ENCODE measurements at regions not wholly inside any gene's neighbourhood (a gene's known extent, or its start where the extent isn't known, plus 50 kb on each side); places are given as distances from the start of the nearest gene placed in this dataset.

DNA sequence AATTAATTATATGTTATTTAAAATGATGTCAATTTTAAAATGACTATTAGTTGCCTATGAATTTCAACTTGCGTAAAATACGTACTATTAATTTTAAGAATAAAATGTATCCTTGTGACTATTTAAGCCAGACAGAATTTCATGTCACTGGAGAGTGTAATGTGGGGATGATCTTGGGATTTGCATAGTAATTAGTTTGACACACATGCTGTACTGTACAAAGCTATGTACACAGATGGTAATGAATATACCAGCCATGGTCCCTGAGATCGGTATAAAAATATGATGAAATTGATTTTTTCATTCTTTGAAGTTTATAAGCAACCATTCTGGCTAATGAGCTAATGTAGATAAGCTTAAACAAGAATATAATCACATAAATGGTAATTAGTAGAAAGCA, 134.4 kb upstream of the ROBO1 start:
- TF ChIP-seq ZNF274 (IDR thresholded peaks at IDR 0.05; ENCODE audit: low read depth, low read length) = no peak
- no peak overlapping the region for H3K4me3 ChIP-seq (ENCODE audit: low read length)

DNA sequence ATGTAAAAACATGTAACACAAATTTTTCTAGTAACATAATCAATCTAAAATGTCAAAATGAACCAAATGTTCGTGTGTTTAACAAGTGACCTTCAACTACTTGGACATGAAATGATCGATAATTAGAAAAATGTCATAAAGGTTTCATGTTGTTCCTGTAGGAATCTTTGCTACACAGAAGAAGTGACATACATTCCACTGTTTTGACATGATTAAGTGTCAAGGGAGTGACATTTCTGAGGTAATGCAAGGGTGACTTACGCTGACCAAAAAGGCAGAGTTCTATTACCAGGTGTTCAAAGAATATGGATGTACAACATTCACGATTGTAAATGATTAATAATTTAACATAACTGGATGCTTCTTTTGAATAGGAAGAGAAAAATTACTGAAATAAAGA, 131.1 kb upstream of the ROBO1 start:
- no peak for TF ChIP-seq ZNF274 (IDR thresholded peaks at IDR 0.05; ENCODE audit: low read depth, low read length)
- no peak overlapping the region for H3K4me3 ChIP-seq (ENCODE audit: low read length)

DNA sequence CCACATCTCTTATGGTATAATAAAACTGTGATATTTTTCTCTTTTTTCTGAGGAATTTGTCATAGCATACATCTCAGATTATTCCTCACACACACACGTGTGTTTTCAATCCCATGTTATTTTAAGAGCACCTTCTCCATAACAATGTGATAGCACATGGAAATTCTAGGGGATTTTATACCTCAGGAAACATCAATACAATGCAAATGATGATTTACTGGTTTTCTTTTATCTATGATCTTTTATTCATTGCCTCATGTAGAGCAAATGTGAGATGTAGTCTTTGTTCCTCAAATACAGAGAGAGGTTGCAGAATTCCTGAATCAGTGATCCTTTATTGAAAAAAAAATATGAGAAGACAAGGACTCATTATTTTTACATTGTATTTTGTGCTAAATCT, 128.3 kb upstream of the ROBO1 start:
- no peak overlapping the region for H3K4me3 ChIP-seq (ENCODE audit: low read length)
- TF ChIP-seq ZNF274 (IDR thresholded peaks at IDR 0.05; ENCODE audit: low read depth, low read length) = no peak

DNA sequence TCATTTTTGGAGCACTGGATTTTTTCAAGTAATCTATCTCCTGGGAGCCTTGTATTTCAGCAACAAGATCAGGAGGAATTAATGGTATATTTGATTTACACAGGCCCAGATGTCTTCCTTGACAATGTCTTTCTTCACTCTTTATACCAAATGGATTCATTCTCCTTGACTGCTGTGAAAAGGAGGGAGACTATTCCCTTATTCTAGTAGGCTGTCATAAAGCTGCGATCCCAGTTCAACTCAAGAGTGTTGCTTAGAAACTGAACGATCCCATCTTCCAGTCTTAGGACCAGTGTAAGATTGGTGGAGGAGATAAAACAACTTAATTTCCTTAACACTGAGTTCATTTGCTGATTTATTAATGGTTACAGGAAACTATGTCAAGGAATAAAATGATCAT, 119.4 kb upstream of the ROBO1 start:
- TF ChIP-seq ZNF274 (IDR thresholded peaks at IDR 0.05; ENCODE audit: low read depth, low read length) = no peak

DNA sequence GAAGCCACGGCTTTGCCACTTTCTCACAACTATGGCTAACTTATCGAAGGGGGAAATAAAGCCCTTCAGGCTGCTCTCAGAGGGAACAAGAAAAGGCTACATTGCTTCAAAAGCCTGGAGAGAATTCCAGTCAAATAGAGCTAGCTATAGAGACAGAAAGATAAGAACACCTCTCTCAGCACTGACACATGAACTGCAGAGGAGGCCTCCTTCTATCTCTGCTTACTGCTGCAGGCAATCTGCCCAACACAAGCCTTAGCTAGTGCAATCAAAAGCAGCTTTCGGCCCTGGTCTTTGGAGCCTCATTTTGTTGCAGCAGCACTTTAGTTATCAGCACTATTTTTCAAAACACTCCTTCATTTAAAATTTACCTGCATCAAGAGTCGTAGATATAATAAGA, 118.4 kb upstream of the ROBO1 start:
- H3K4me3 ChIP-seq (ENCODE audit: low read length) = no peak overlapping the region
- no peak for TF ChIP-seq ZNF274 (IDR thresholded peaks at IDR 0.05; ENCODE audit: low read depth, low read length)

More for the DNA sequence above, 119.4 kb upstream of the ROBO1 start:
- H3K4me3 ChIP-seq (ENCODE audit: low read length) = no peak overlapping the region

DNA sequence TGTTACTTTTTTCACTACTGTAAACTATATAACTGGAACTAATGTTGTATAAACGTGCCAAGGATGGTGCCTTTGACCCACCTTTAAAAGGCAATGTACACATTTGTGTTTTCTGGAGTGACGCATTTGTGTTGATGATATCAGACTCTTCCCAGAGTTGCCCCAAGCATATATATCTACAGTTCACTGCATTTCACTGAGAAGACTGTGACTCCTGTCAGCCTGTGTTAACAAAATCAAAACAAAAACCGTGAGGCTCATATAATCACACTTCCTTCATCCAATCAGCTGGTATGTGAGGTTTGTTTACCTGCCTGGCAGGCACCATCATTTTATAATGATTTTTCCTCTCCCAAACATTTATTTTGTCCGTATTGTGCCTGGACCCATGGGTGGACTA, 117.6 kb upstream of the ROBO1 start:
- no peak overlapping the region for H3K4me3 ChIP-seq (ENCODE audit: low read length)
- TF ChIP-seq ZNF274 (IDR thresholded peaks at IDR 0.05; ENCODE audit: low read depth, low read length) = no peak

DNA sequence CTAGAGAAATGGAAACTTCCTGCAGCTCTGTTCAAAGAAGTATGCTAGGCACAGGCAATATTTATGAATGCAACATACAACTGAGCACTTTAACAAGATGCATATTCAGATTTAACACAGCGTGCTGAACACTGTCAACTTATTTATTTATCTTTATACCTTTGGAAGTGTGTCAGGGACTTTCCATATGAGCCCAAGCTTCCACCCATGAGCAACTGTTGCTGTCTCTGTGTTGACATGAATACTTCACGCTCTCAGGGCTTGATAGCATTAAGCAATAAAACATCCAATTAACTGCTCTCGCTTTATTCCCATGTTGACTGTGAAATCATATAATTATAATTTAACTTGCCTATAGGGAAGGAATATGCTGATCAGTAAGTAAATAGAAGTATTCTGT, 116.6 kb upstream of the ROBO1 start:
- TF ChIP-seq ZNF274 (IDR thresholded peaks at IDR 0.05; ENCODE audit: low read depth, low read length) = no peak
- H3K4me3 ChIP-seq (ENCODE audit: low read length) = no peak overlapping the region

DNA sequence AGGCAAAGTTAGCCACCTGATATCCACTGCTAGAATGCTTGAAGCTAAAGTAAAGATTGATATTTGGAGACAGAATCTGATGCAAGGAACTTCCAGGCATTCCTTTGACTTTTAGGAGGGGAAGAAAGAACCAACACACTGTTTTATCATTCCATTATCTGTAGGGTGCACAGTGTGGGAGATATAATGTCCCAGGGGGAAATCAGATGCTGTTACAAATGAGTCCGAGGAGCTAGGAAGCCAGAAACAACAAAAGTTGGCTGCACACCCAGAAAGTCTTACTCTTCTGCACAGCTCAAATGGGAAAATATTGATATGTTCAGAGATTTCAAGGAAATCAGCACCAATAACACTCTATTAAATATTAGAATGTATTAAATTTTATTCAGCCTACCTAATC, 113.6 kb upstream of the ROBO1 start:
- no peak overlapping the region for H3K4me3 ChIP-seq (ENCODE audit: low read length)
- no peak for TF ChIP-seq ZNF274 (IDR thresholded peaks at IDR 0.05; ENCODE audit: low read depth, low read length)

DNA sequence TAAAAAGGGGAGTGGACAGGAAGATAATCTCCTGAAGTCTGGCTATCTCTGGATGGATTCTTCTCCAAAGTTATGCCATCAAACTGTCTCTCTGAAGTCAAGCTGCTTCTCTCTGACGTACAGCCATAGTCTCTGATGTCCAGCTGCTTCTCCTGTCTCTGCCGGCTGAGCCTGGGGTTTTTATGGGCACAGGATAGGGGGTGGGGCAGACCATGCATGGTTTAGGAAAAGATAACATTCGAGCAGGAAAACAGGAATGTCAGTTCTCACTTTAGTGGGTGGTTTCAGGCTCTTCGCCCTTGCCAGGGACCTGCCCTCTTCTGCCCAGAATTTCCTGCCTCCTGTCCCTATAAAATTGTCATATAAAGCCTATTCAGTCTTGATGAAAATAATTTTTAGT, 110.9 kb upstream of the ROBO1 start:
- TF ChIP-seq ZNF274 (IDR thresholded peaks at IDR 0.05; ENCODE audit: low read depth, low read length) = no peak

DNA sequence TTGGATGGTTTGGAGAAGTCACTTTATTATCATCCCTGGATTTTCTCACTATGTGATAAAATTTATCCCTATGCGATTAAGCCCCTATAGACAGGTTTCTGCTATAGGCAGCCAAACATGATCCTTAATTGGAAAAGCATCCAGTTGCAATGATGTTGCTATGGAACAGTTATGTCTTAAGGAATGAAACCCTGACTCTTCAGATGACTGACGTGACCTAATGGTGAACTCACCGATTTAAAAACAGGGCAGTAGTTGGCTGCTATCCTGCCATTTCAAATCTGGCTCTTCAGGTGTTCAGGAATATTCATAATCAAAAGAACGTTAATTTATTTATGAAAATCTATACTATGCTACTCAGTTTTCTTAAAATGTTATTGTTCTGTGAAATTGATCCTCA, 106.8 kb upstream of the ROBO1 start:
- no peak for TF ChIP-seq ZNF274 (IDR thresholded peaks at IDR 0.05; ENCODE audit: low read depth, low read length)
- no peak overlapping the region for H3K4me3 ChIP-seq (ENCODE audit: low read length)

More for the DNA sequence above, 110.9 kb upstream of the ROBO1 start:
- no peak overlapping the region for H3K4me3 ChIP-seq (ENCODE audit: low read length)

DNA sequence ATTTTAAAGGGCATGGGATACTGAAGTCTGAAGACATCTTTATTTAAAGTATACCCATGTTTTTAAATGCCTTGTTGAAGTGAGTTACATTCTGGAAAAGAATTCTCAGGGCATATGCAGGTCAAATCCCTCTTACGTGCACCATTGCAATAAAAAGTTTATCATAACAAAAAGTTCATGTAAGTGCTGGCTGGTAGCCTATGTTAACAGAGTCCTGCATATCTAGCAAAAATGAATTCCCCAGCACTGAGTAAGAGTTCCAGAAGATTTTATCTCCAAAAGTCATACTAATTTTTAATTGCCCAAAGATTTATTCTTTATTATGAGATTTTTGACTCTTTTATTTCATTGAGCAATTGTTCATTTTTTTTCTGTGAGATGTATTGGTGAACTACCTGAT, 104.7 kb upstream of the ROBO1 start:
- no peak for TF ChIP-seq ZNF274 (IDR thresholded peaks at IDR 0.05; ENCODE audit: low read depth, low read length)
- H3K4me3 ChIP-seq (ENCODE audit: low read length) = no peak overlapping the region

DNA sequence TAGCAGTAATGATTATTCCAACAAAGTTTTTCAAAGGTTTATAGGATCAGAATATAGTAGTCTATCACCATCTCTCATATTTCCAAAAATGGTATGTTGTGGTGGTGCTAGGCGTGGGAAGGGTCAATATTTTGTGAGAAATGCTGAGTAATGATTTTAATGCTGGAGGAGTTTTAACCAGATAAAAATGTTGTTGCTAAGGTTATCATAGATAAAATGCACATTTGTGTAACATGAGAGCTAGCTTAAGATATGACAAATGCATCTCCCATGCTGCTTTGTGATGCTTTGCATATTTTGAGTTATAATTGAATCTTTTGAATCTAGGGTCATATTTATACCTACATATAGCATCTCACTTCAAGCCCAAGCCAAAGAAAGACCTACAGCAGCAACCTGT, 103.9 kb upstream of the ROBO1 start:
- no peak for TF ChIP-seq ZNF274 (IDR thresholded peaks at IDR 0.05; ENCODE audit: low read depth, low read length)
- no peak overlapping the region for H3K4me3 ChIP-seq (ENCODE audit: low read length)

DNA sequence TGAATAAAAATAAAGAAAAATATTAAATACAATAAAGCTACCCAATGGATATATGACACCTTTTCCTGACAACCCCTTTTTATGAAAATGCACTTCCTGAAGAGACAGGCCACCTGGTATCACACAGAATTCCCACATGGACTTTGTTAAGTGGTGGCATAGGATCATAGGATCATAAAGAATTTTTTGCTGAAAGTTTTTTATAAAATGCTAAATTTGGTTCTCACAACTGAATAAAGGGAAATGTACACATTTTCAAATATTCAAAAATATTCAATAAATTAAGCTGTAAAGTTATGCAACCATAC, 102.5 kb upstream of the ROBO1 start:
- H3K4me3 ChIP-seq (ENCODE audit: low read length) = no peak overlapping the region
- TF ChIP-seq ZNF274 (IDR thresholded peaks at IDR 0.05; ENCODE audit: low read depth, low read length) = no peak

DNA sequence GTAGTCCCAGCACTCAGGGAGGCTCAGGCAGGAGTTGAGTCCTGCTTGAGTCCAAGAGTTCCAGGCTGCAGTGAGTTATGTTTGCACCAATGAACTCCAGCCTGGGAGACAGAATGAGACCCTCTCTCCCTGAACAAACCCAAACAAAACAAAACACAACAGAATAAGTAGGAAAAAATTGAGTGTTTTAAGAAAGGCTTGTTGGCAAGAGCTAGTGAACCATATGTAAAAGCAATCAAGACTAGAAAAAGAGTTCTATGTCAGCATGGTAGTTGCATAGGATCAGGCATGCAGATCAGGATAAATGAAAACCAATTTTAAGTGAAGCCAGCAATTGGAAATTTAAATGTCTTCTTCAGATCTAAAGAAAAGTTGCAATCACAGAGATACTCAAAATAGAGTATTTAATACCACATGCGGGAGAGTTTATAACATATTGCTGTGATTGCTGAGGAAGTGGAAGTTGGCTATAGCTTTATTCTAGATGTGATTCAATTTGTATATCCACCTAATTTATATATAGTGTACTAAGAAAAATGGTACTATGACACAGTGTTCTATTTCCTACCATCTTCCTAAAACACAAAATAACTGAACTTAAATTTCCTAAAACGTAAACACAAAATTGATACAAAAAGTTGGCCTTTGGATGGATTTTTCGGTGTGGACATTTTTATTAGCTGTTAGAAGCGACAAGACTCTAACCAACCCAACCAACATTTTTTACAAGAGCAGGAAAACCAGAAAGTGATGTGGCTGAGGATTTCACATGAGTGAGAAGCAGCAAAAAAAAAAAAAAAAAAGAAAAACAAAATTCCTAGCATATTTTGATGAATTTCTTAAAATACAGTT, 101.9 kb upstream of the ROBO1 start:
- no peak for TF ChIP-seq ZNF274 (IDR thresholded peaks at IDR 0.05; ENCODE audit: low read depth, low read length)
- no peak overlapping the region for H3K4me3 ChIP-seq (ENCODE audit: low read length)

DNA sequence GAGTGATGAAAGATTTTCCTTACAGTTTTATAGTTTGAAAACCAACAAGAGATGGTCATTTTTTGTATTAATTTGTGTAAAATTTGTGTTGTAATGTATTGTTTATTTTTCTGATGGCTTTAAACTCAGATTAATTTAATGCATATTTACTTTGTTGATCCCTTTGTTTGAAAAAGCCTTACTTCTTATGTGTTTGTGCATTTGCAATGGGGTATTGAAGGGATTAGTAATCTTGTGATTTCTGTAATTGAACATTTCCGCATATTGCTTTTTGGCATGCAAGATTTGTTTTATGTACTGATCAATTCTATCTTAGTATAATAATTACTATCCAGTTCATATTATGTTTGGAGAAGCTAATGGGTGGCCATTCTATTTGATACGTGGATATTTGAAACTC, 98.4 kb upstream of the ROBO1 start:
- no peak for TF ChIP-seq ZNF274 (IDR thresholded peaks at IDR 0.05; ENCODE audit: low read depth, low read length)
- no peak overlapping the region for H3K4me3 ChIP-seq (ENCODE audit: low read length)

DNA sequence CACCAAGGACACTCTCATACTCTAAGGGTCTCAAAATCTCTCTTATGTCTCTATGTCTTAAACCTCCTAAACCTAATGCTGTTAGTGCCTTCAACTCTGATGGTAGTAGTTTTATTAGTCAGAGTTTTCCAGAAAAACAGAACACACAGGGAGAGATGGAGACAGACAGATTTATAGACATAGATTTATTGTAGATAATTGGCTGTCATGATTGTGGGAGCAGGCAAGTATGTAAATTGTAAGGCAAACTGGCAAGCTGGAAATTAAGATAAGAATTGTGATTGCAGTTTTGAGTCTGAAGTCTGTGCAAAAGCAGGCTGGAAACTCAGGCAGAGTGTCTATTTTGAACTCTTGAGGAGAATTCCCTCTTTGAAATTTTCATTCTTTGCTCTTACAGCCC, 96.3 kb upstream of the ROBO1 start:
- no peak for TF ChIP-seq ZNF274 (IDR thresholded peaks at IDR 0.05; ENCODE audit: low read depth, low read length)
- H3K4me3 ChIP-seq (ENCODE audit: low read length) = no peak overlapping the region
